ENCODE measurements at regions not wholly inside any gene's neighbourhood (a gene's known extent, or its start where the extent isn't known, plus 50 kb on each side); places are given as distances from the start of the nearest gene placed in this dataset.

DNA sequence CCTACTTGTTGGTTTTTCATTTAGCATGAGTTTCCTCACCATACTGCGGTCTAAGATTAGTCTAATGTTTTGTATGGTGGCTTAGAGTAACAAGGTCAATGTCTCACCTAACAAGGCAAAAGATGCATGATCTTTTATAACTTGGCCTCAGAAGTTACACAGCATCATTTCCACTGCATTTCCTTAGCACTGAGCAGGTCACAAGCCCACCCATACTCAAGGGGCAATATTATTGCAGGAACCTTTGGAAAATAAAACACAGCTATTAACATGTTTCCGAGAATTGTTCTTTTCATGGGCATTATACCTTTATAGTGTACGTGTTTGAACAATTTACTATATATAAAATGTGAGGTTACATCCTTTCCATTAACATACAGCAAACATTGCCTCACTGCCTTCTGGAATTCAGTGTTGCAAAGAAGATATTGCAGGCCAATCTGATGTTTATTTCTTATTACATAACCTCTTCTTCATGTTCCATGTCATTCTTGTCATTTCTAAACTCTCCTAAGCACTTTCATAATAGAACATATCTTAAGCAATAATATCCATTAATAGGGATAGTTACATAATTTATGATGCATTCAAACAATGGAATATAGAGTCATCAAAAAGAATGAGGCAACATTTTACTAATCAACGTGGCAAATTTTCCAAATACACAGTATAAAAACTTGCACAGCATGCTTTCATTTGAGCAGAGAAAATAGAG, 153.8 kb downstream of the AREG start:
- no peak for TF ChIP-seq CTCF (IDR thresholded peaks at IDR 0.05)
- intact Hi-C loops (cut with DNase I), result no loop called here
- Histone ChIP-seq H3K27me3 (ENCODE audit: low read depth) (no peaks in the 10 kb centered on the region), H3K4me3 (no peak overlapping the region), H3K27ac (no peak overlapping the region), H3K4me1 (no peaks in the 10 kb centered on the region), H3K9me3 (no peaks in the 10 kb centered on the region), H3K36me3 (no peaks in the 10 kb centered on the region)
- ATAC-seq (peak in 1 of 2 donors; percentile 26), DNase-seq (no peak)

DNA sequence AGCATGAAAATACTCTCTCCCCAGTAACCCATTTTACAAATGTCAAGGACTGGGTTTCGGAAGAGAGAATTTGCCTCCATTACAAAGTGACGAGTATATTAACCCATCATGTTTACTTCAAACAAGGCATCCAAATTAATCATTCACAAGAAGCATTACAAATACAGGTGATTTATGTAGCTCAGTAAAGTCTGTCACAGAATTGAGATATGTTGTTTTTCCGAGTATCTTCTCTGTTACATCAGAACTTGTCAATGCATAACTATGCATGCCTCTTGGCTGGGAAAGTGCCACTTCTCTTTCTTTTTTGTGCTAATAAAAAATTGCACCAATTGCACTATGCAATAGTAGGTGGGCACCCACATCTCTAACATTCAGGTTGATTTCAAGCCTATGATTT, 158.2 kb downstream of the AREG start:
- TF ChIP-seq CTCF (IDR thresholded peaks at IDR 0.05), result no peak
- no peaks in the 10 kb centered on the region for H3K4me1 ChIP-seq
- H3K27me3 ChIP-seq (ENCODE audit: low read depth), result no peaks in the 10 kb centered on the region
- DNase-seq (no peak), ATAC-seq (no peak)
- H3K4me3 ChIP-seq, result no peak overlapping the region
- no peak overlapping the region for H3K27ac ChIP-seq
- intact Hi-C loops (cut with DNase I), result no loop called here
- no peaks in the 10 kb centered on the region for H3K9me3 ChIP-seq
- H3K36me3 ChIP-seq, result no peaks in the 10 kb centered on the region

- no peak overlapping the region for H3K4me3 ChIP-seq
- H3K36me3 ChIP-seq, result no peaks in the 10 kb centered on the region
- H3K4me1 ChIP-seq, result no peaks in the 10 kb centered on the region
- no peak for DNase-seq
- H3K9me3 ChIP-seq, result no peaks in the 10 kb centered on the region
- intact Hi-C loops (cut with DNase I), result no loop called here
- H3K27ac ChIP-seq, result no peak overlapping the region
- no peak for ATAC-seq
- no peaks in the 10 kb centered on the region for H3K27me3 ChIP-seq (ENCODE audit: low read depth)
- no peak for TF ChIP-seq CTCF (IDR thresholded peaks at IDR 0.05)
Observed at GRCh38 chr4:74608151-74608949, 163.4 kb downstream of the AREG start.

DNA sequence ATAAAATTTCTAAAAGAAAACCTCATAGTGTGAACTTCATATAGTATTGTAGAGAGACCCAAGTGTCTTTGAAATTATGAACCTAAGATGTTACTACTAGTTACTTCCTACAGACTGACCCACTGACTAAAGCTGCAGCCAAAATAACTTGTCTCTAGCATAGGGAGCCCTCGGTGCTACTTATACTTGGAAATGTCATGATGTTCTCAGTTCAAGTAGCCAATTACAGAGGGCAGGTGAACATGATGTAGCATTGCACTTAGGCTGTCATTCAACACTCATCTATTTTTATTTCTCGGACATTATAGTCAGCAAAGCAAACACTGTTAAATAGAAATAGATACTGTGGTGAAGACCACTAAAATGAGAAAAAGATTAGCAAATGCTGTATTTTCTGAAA, 165.6 kb downstream of the AREG start:
- H3K27me3 ChIP-seq (ENCODE audit: low read depth), result no peaks in the 10 kb centered on the region
- DNase-seq, result no peak
- H3K9me3 ChIP-seq, result no peaks in the 10 kb centered on the region
- no peak for ATAC-seq
- H3K36me3 ChIP-seq, result no peaks in the 10 kb centered on the region
- H3K4me3 ChIP-seq, result no peak overlapping the region
- no peaks in the 10 kb centered on the region for H3K4me1 ChIP-seq
- H3K27ac ChIP-seq, result no peak overlapping the region
- TF ChIP-seq CTCF (IDR thresholded peaks at IDR 0.05), result no peak
- intact Hi-C loops (cut with DNase I), result no loop called here

- no peak for ATAC-seq
- Histone ChIP-seq H3K27me3 (ENCODE audit: low read depth) (no peaks in the 10 kb centered on the region), H3K4me3 (no peak overlapping the region), H3K4me1 (no peaks in the 10 kb centered on the region), H3K36me3 (no peaks in the 10 kb centered on the region), H3K27ac (no peak overlapping the region), H3K9me3 (no peaks in the 10 kb centered on the region)
- intact Hi-C loops (cut with DNase I), result no loop called here
- DNase-seq, result no peak
- TF ChIP-seq CTCF (IDR thresholded peaks at IDR 0.05), result no peak
Observed at GRCh38 chr4:74612837-74613236, 167.9 kb downstream of the AREG start.

All from lower lobe of right lung (tissue), 2 donors.